ENCODE measurements at regions not wholly inside any gene's neighbourhood (a gene's known extent, or its start where the extent isn't known, plus 50 kb on each side); places are given as distances from the start of the nearest gene placed in this dataset.

DNA sequence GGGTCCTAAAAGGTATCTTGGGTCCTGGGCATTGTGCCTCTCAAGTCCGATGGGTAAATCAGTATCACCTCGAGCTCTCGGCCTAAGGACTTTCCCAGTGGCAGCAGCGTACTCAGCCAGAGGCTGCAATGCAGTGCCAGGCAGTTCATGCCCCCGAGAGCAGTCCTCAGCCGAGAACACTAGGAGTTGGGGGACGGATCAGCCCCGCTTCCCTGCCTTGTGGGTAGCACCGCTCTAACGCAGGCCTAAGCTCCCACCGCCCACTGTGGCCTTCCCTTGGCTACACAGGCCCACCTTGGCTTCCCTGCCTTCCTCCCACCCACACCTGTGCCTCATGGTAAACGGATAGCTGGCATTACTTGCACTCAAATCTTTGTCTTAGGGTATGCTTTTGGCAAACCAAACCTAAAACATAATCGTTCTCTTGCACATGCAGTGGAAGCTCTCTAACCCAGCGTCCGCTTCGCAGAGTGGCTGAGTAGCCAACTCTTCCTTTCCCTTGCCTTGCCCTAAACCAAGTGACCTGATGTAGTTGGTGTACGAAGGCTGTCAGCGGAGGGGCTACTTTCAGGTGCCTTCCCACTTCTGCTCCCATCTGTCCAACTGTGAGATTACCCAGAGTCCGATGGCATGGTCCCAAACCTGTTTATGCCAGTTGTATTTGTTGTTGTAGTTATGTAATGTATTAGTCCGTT, 73.2 kb upstream of the CHST15 start:
- H4K8ac ChIP-seq (ENCODE audit: low read depth, low read length), result peak overlapping the region; percentile 9
- no peaks in the 10 kb centered on the region for H3K9me3 ChIP-seq (replicated peaks in 1 of 2; ENCODE audit: control insufficient read depth in 2 of 2, insufficient read depth in 1 of 2, low read depth in 1 of 2, low read length in 2 of 2)
- peak overlapping the region; percentile 87 for H2AK5ac ChIP-seq (ENCODE audit: low read depth, low read length)
- H3K79me1 ChIP-seq (ENCODE audit: low read depth, low read length), result no peaks in the 10 kb centered on the region
- no peak overlapping the region for H2BK120ac ChIP-seq (ENCODE audit: low read depth, low read length)
- H3K4ac ChIP-seq (ENCODE audit: low read length), result no peak overlapping the region
- H2BK12ac ChIP-seq (ENCODE audit: low read length), result no peak overlapping the region
- no peak overlapping the region for H3K9ac ChIP-seq (ENCODE audit: low read depth, low read length, poor library complexity)
- no peak overlapping the region for H3K27ac ChIP-seq (replicated peaks; ENCODE audit: low read length)
- H3K23ac ChIP-seq (ENCODE audit: low read depth, low read length, poor library complexity), result no peak overlapping the region
- peaks cover 0 to 8% (median 0%) of the 10 kb centered on the region in 3 experiments for H3K27me3 ChIP-seq (ENCODE audit: control insufficient read depth in 3 of 3, insufficient read depth in 3 of 3, low read depth in 1 of 3, low read length in 3 of 3)
- H2AFZ ChIP-seq (ENCODE audit: low read length), result no peak overlapping the region
- no peak overlapping the region for H3K4me2 ChIP-seq (ENCODE audit: insufficient read depth, low read length, poor library complexity, severe bottlenecking)
- no CpG with 5 or more reads among the region's 20 CpGs for WGBS, 2 donors (ENCODE audit: extremely low coverage in 2 of 2, insufficient read length in 2 of 2, insufficient replicate concordance in 1 of 2)
- H3K18ac ChIP-seq (ENCODE audit: low read length), result peak overlapping the region; percentile 89
- no peak for DNase-seq (ENCODE audit: low spot score)
- no peak overlapping the region for H2BK15ac ChIP-seq (ENCODE audit: low read length)
- no peaks in the 10 kb centered on the region for H3K36me3 ChIP-seq (replicated peaks in 1 of 2; ENCODE audit: control insufficient read depth in 2 of 2, insufficient read depth in 2 of 2, low read length in 2 of 2)
- no peak overlapping the region for H2BK5ac ChIP-seq (ENCODE audit: low read length)
- no peak overlapping the region for H3K4me3 ChIP-seq (ENCODE audit: low read length in 2 of 2)
- no peaks in the 10 kb centered on the region for H3K4me1 ChIP-seq (ENCODE audit: control insufficient read depth in 2 of 2, insufficient read depth in 1 of 2, low read depth in 1 of 2, low read length in 2 of 2)
- peak overlapping the region; percentile 15 for H3K14ac ChIP-seq (ENCODE audit: low read length)
- H4K91ac ChIP-seq (ENCODE audit: low read depth, low read length, poor library complexity), result no peak overlapping the region

DNA sequence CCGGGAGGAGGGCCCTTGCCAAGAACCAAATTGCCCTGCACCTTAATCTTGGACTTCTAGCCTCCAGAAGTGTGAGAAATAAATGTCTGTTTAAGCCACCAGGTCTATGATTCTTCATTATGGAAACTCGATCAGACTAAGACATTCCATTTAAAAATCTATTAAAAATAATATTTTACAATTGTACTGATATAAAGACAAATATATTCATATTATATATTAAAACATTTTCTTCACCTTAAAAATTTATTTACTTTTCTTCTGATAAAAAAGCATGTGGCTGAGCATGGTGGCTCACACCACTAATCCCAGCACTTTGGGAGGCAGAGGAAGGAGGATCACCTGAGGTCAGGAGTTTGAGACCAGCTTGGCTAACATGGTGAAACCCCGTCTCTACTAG, 72.4 kb upstream of the CHST15 start:
- Histone ChIP-seq H3K18ac (ENCODE audit: low read length) (no peak overlapping the region), H4K91ac (ENCODE audit: low read depth, low read length, poor library complexity) (no peak overlapping the region), H3K14ac (ENCODE audit: low read length) (no peak overlapping the region), H2AK5ac (ENCODE audit: low read depth, low read length) (no peak overlapping the region), H3K27me3 (ENCODE audit: control insufficient read depth in 3 of 3, insufficient read depth in 3 of 3, low read depth in 1 of 3, low read length in 3 of 3) (peaks cover 0 to 13% (median 2%) of the 10 kb centered on the region in 3 experiments), H3K9ac (ENCODE audit: low read depth, low read length, poor library complexity) (no peak overlapping the region), H2BK5ac (ENCODE audit: low read length) (no peak overlapping the region), H2BK12ac (ENCODE audit: low read length) (no peak overlapping the region), H3K4me1 (ENCODE audit: control insufficient read depth in 2 of 2, insufficient read depth in 1 of 2, low read depth in 1 of 2, low read length in 2 of 2) (no peaks in the 10 kb centered on the region), H3K36me3 (replicated peaks in 1 of 2; ENCODE audit: control insufficient read depth in 2 of 2, insufficient read depth in 2 of 2, low read length in 2 of 2) (no peaks in the 10 kb centered on the region), H3K79me1 (ENCODE audit: low read depth, low read length) (no peaks in the 10 kb centered on the region), H3K4ac (ENCODE audit: low read length) (no peak overlapping the region), H2BK15ac (ENCODE audit: low read length) (no peak overlapping the region), H3K4me3 (ENCODE audit: low read length in 2 of 2) (no peak overlapping the region), H4K8ac (ENCODE audit: low read depth, low read length) (no peak overlapping the region), H3K9me3 (replicated peaks in 1 of 2; ENCODE audit: control insufficient read depth in 2 of 2, insufficient read depth in 1 of 2, low read depth in 1 of 2, low read length in 2 of 2) (no peaks in the 10 kb centered on the region), H3K27ac (replicated peaks; ENCODE audit: low read length) (no peak overlapping the region), H2AFZ (ENCODE audit: low read length) (no peak overlapping the region), H3K23ac (ENCODE audit: low read depth, low read length, poor library complexity) (no peak overlapping the region), H2BK120ac (ENCODE audit: low read depth, low read length) (no peak overlapping the region), H3K4me2 (ENCODE audit: insufficient read depth, low read length, poor library complexity, severe bottlenecking) (no peak overlapping the region)
- no peak for DNase-seq (ENCODE audit: low spot score)
- no CpG with 5 or more reads among the region's 3 CpGs for WGBS, 2 donors (ENCODE audit: extremely low coverage in 2 of 2, insufficient read length in 2 of 2, insufficient replicate concordance in 1 of 2)

DNA sequence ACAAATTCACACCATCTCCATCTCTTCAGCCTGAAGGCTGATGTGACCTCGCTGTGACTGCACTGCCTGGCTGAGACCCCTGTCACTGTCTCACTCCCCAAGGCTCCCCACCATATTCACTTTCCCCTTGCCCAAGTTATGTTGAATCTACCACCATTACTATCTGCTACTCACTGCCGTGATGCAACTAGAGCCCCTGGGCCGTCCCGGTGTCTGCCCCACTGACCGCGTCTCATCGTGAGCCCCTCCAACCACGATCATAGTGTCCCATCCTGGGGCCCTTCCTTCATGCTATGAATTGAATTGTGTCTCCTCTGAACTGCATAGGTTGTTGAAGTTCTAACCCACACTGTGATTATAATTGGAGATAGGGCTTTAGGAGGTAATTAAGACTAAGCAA, 71.9 kb upstream of the CHST15 start:
- H2BK12ac ChIP-seq (ENCODE audit: low read length), result no peak overlapping the region
- DNase-seq (ENCODE audit: low spot score), result no peak
- H2BK120ac ChIP-seq (ENCODE audit: low read depth, low read length), result no peak overlapping the region
- H3K27me3 ChIP-seq (ENCODE audit: control insufficient read depth in 3 of 3, insufficient read depth in 3 of 3, low read depth in 1 of 3, low read length in 3 of 3), result peaks cover 0 to 14% (median 2%) of the 10 kb centered on the region in 3 experiments
- no peaks in the 10 kb centered on the region for H3K4me1 ChIP-seq (ENCODE audit: control insufficient read depth in 2 of 2, insufficient read depth in 1 of 2, low read depth in 1 of 2, low read length in 2 of 2)
- H3K18ac ChIP-seq (ENCODE audit: low read length), result no peak overlapping the region
- H2BK5ac ChIP-seq (ENCODE audit: low read length), result no peak overlapping the region
- no CpG with 5 or more reads among the region's 8 CpGs for WGBS, 2 donors (ENCODE audit: extremely low coverage in 2 of 2, insufficient read length in 2 of 2, insufficient replicate concordance in 1 of 2)
- H4K8ac ChIP-seq (ENCODE audit: low read depth, low read length), result no peak overlapping the region
- H3K27ac ChIP-seq (replicated peaks; ENCODE audit: low read length), result no peak overlapping the region
- no peak overlapping the region for H3K4me2 ChIP-seq (ENCODE audit: insufficient read depth, low read length, poor library complexity, severe bottlenecking)
- no peak overlapping the region for H3K4me3 ChIP-seq (ENCODE audit: low read length in 2 of 2)
- H4K91ac ChIP-seq (ENCODE audit: low read depth, low read length, poor library complexity), result no peak overlapping the region
- H3K14ac ChIP-seq (ENCODE audit: low read length), result peak overlapping the region; percentile 9
- no peaks in the 10 kb centered on the region for H3K79me1 ChIP-seq (ENCODE audit: low read depth, low read length)
- no peaks in the 10 kb centered on the region for H3K9me3 ChIP-seq (replicated peaks in 1 of 2; ENCODE audit: control insufficient read depth in 2 of 2, insufficient read depth in 1 of 2, low read depth in 1 of 2, low read length in 2 of 2)
- H3K4ac ChIP-seq (ENCODE audit: low read length), result no peak overlapping the region
- no peak overlapping the region for H2BK15ac ChIP-seq (ENCODE audit: low read length)
- H3K9ac ChIP-seq (ENCODE audit: low read depth, low read length, poor library complexity), result no peak overlapping the region
- no peak overlapping the region for H3K23ac ChIP-seq (ENCODE audit: low read depth, low read length, poor library complexity)
- no peak overlapping the region for H2AFZ ChIP-seq (ENCODE audit: low read length)
- no peaks in the 10 kb centered on the region for H3K36me3 ChIP-seq (replicated peaks in 1 of 2; ENCODE audit: control insufficient read depth in 2 of 2, insufficient read depth in 2 of 2, low read length in 2 of 2)
- H2AK5ac ChIP-seq (ENCODE audit: low read depth, low read length), result no peak overlapping the region

DNA sequence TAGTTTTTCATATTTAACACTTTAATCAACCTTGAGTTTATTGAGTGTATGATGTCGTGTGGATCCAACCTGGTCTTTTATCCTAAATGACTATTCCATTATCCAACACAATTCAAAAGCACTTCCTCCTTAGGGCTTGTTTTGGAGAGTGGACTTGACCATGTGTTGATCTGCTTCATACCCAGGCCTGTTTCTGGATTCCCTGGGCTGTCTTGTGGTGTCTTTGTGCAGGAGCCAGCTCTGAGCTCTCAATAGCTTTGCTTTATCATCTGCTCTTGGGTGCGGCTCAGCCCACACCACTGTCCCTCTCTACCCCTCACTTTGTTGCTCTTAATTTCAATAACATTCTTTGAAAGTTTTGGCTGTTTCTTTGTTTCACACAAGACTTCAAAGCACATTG, 70.9 kb upstream of the CHST15 start:
- WGBS, 2 donors (ENCODE audit: extremely low coverage in 2 of 2, insufficient read length in 2 of 2, insufficient replicate concordance in 1 of 2), result no CpG with 5 or more reads among the region's 2 CpGs
- no peak overlapping the region for H2AK5ac ChIP-seq (ENCODE audit: low read depth, low read length)
- no peak overlapping the region for H3K4ac ChIP-seq (ENCODE audit: low read length)
- no peaks in the 10 kb centered on the region for H3K4me1 ChIP-seq (ENCODE audit: control insufficient read depth in 2 of 2, insufficient read depth in 1 of 2, low read depth in 1 of 2, low read length in 2 of 2)
- peaks cover 0 to 17% (median 2%) of the 10 kb centered on the region in 3 experiments for H3K27me3 ChIP-seq (ENCODE audit: control insufficient read depth in 3 of 3, insufficient read depth in 3 of 3, low read depth in 1 of 3, low read length in 3 of 3)
- H4K91ac ChIP-seq (ENCODE audit: low read depth, low read length, poor library complexity), result no peak overlapping the region
- H3K4me3 ChIP-seq (ENCODE audit: low read length in 2 of 2), result no peak overlapping the region
- no peak overlapping the region for H3K18ac ChIP-seq (ENCODE audit: low read length)
- H3K9ac ChIP-seq (ENCODE audit: low read depth, low read length, poor library complexity), result no peak overlapping the region
- no peak overlapping the region for H3K23ac ChIP-seq (ENCODE audit: low read depth, low read length, poor library complexity)
- H3K36me3 ChIP-seq (replicated peaks in 1 of 2; ENCODE audit: control insufficient read depth in 2 of 2, insufficient read depth in 2 of 2, low read length in 2 of 2), result no peaks in the 10 kb centered on the region
- H3K9me3 ChIP-seq (replicated peaks in 1 of 2; ENCODE audit: control insufficient read depth in 2 of 2, insufficient read depth in 1 of 2, low read depth in 1 of 2, low read length in 2 of 2), result no peaks in the 10 kb centered on the region
- no peak overlapping the region for H2BK15ac ChIP-seq (ENCODE audit: low read length)
- H4K8ac ChIP-seq (ENCODE audit: low read depth, low read length), result no peak overlapping the region
- H2BK120ac ChIP-seq (ENCODE audit: low read depth, low read length), result no peak overlapping the region
- DNase-seq (ENCODE audit: low spot score), result no peak
- H3K79me1 ChIP-seq (ENCODE audit: low read depth, low read length), result no peaks in the 10 kb centered on the region
- H2BK5ac ChIP-seq (ENCODE audit: low read length), result no peak overlapping the region
- no peak overlapping the region for H3K27ac ChIP-seq (replicated peaks; ENCODE audit: low read length)
- no peak overlapping the region for H2AFZ ChIP-seq (ENCODE audit: low read length)
- no peak overlapping the region for H3K14ac ChIP-seq (ENCODE audit: low read length)
- no peak overlapping the region for H3K4me2 ChIP-seq (ENCODE audit: insufficient read depth, low read length, poor library complexity, severe bottlenecking)
- H2BK12ac ChIP-seq (ENCODE audit: low read length), result no peak overlapping the region

Measured in neuronal stem cell (in vitro differentiated cells).